ENCODE measurements at regions not wholly inside any gene's neighbourhood (a gene's known extent, or its start where the extent isn't known, plus 50 kb on each side); places are given as distances from the start of the nearest gene placed in this dataset.

- Histone ChIP-seq H3K9me3 (ENCODE audit: control insufficient read depth, insufficient read depth, low read depth, low read length) (no peaks in the 10 kb centered on the region), H3K27me3 (ENCODE audit: control insufficient read depth, insufficient read depth, low read length) (no peaks in the 10 kb centered on the region), H3K27ac (ENCODE audit: low read depth, low read length) (no peak overlapping the region), H3K9ac (ENCODE audit: low read length) (no peak overlapping the region), H3K36me3 (ENCODE audit: control insufficient read depth, insufficient read depth, low read length) (no peaks in the 10 kb centered on the region), H3K4me1 (ENCODE audit: control insufficient read depth, insufficient read depth, low read length) (peaks cover 3% of the 10 kb centered on the region; the same call in 1 of the 2 replicates), H3K4me3 (ENCODE audit: low read depth, low read length) (no peak overlapping the region)
Observed at GRCh38 chr4:138964716-138965426, 50.7 kb upstream of the NOCT start.

DNA sequence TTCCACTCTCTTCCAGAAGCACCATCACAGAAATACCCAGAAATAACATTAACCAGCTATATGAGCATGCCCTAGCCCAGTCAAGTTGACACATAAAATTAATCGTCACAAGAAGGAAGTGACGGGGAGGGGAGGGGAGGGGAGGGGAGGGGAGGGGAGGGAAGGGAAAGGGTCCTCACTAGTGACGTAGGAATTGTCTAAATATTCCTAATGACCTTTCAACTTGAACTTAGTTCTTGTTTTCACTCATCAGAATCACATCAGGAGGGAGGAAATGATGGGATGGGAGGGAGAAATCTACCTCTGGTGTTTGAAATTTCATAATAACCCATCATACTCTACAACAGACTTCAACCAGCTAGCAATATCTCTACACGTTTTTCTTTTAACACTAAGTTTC lies 52.2 kb upstream of the NOCT start:
- Histone ChIP-seq H3K27ac (ENCODE audit: low read depth, low read length) (no peak overlapping the region), H3K36me3 (ENCODE audit: control insufficient read depth, insufficient read depth, low read length) (no peaks in the 10 kb centered on the region), H3K4me1 (ENCODE audit: control insufficient read depth, insufficient read depth, low read length) (peaks cover 3% of the 10 kb centered on the region; the same call in 1 of the 2 replicates), H3K27me3 (ENCODE audit: control insufficient read depth, insufficient read depth, low read length) (no peaks in the 10 kb centered on the region), H3K4me3 (ENCODE audit: low read depth, low read length) (no peak overlapping the region), H3K9ac (ENCODE audit: low read length) (no peak overlapping the region), H3K9me3 (ENCODE audit: control insufficient read depth, insufficient read depth, low read depth, low read length) (no peaks in the 10 kb centered on the region)

GRCh38 chr4:138961664-138962063 lies 53.9 kb upstream of the NOCT start:
- Histone ChIP-seq H3K4me1 (ENCODE audit: control insufficient read depth, insufficient read depth, low read length) (peaks cover 3% of the 10 kb centered on the region; the same call in 1 of the 2 replicates), H3K27me3 (ENCODE audit: control insufficient read depth, insufficient read depth, low read length) (no peaks in the 10 kb centered on the region), H3K36me3 (ENCODE audit: control insufficient read depth, insufficient read depth, low read length) (no peaks in the 10 kb centered on the region), H3K9me3 (ENCODE audit: control insufficient read depth, insufficient read depth, low read depth, low read length) (no peaks in the 10 kb centered on the region), H3K9ac (ENCODE audit: low read length) (no peak overlapping the region), H3K27ac (ENCODE audit: low read depth, low read length) (no peak overlapping the region), H3K4me3 (ENCODE audit: low read depth, low read length) (no peak overlapping the region)

- Histone ChIP-seq H3K36me3 (ENCODE audit: control insufficient read depth, insufficient read depth, low read length) (no peaks in the 10 kb centered on the region), H3K27me3 (ENCODE audit: control insufficient read depth, insufficient read depth, low read length) (no peaks in the 10 kb centered on the region), H3K27ac (ENCODE audit: low read depth, low read length) (no peak overlapping the region), H3K4me1 (ENCODE audit: control insufficient read depth, insufficient read depth, low read length) (peaks cover 3% of the 10 kb centered on the region; the same call in 1 of the 2 replicates), H3K9me3 (ENCODE audit: control insufficient read depth, insufficient read depth, low read depth, low read length) (no peaks in the 10 kb centered on the region), H3K4me3 (ENCODE audit: low read depth, low read length) (no peak overlapping the region), H3K9ac (ENCODE audit: low read length) (no peak overlapping the region)
Observed at GRCh38 chr4:138961129-138961528, 54.5 kb upstream of the NOCT start.

- H3K27ac ChIP-seq (ENCODE audit: low read depth, low read length): no peak overlapping the region
- H3K4me1 ChIP-seq (ENCODE audit: control insufficient read depth, insufficient read depth, low read length): peaks cover 3% of the 10 kb centered on the region; the same call in 1 of the 2 replicates
- no peak overlapping the region for H3K9ac ChIP-seq (ENCODE audit: low read length)
- H3K27me3 ChIP-seq (ENCODE audit: control insufficient read depth, insufficient read depth, low read length): no peaks in the 10 kb centered on the region
- no peak overlapping the region for H3K4me3 ChIP-seq (ENCODE audit: low read depth, low read length)
- no peaks in the 10 kb centered on the region for H3K36me3 ChIP-seq (ENCODE audit: control insufficient read depth, insufficient read depth, low read length)
- no peaks in the 10 kb centered on the region for H3K9me3 ChIP-seq (ENCODE audit: control insufficient read depth, insufficient read depth, low read depth, low read length)
Observed at GRCh38 chr4:138960175-138960710, 55.3 kb upstream of the NOCT start.

GRCh38 chr4:138959097-138959815 lies 56.3 kb upstream of the NOCT start:
- no peak overlapping the region for H3K4me3 ChIP-seq (ENCODE audit: low read depth, low read length)
- H3K4me1 ChIP-seq (ENCODE audit: control insufficient read depth, insufficient read depth, low read length): peaks cover 3% of the 10 kb centered on the region; the same call in 1 of the 2 replicates
- H3K27me3 ChIP-seq (ENCODE audit: control insufficient read depth, insufficient read depth, low read length): no peaks in the 10 kb centered on the region
- no peaks in the 10 kb centered on the region for H3K9me3 ChIP-seq (ENCODE audit: control insufficient read depth, insufficient read depth, low read depth, low read length)
- H3K27ac ChIP-seq (ENCODE audit: low read depth, low read length): no peak overlapping the region
- no peaks in the 10 kb centered on the region for H3K36me3 ChIP-seq (ENCODE audit: control insufficient read depth, insufficient read depth, low read length)
- H3K9ac ChIP-seq (ENCODE audit: low read length): no peak overlapping the region

DNA sequence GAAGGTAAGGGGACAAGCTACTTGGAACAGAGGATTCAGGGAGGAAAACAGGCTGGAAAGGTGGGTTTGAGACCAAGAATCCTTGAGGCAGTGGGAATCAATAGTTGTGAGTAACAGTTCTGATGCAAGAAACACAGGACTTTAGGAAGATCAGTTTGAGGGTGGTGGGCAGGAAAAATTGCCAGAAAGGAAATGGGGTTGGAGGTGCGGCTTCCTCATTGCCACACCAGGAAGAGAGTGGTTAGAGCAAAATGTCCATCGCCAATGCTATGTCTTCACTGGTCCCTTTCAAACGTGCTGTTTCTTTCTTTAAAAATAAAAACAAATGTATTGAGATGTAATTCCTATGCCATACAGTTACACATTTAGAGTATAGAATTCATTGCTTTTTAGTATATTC lies 57.1 kb upstream of the NOCT start:
- Histone ChIP-seq H3K36me3 (ENCODE audit: control insufficient read depth, insufficient read depth, low read length) (no peaks in the 10 kb centered on the region), H3K27me3 (ENCODE audit: control insufficient read depth, insufficient read depth, low read length) (no peaks in the 10 kb centered on the region), H3K4me3 (ENCODE audit: low read depth, low read length) (no peak overlapping the region), H3K4me1 (ENCODE audit: control insufficient read depth, insufficient read depth, low read length) (peaks cover 3% of the 10 kb centered on the region; the same call in 1 of the 2 replicates), H3K27ac (ENCODE audit: low read depth, low read length) (no peak overlapping the region), H3K9me3 (ENCODE audit: control insufficient read depth, insufficient read depth, low read depth, low read length) (no peaks in the 10 kb centered on the region), H3K9ac (ENCODE audit: low read length) (no peak overlapping the region)

DNA sequence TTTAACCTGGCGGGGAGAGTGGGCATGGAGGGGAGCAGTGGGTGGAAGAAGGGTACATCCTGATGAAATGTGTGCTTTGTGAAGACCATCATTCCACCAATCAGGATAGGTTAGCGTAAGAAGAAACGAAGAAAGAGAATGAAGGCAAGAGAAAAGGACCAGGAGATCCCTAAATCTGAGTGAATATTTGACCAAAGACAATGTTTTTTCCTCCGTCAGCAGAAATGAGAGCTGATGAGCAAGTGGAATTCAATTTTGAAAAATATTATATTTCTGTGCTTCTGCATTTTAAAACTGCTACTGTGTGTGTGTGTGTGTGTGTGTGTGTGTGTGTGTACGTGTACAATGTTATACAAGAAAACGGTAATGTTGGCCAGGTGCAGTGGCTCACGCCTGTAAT lies 58.3 kb upstream of the NOCT start:
- Histone ChIP-seq H3K27me3 (ENCODE audit: control insufficient read depth, insufficient read depth, low read length) (no peaks in the 10 kb centered on the region), H3K9ac (ENCODE audit: low read length) (no peak overlapping the region), H3K9me3 (ENCODE audit: control insufficient read depth, insufficient read depth, low read depth, low read length) (no peaks in the 10 kb centered on the region), H3K4me1 (ENCODE audit: control insufficient read depth, insufficient read depth, low read length) (peaks cover 3% of the 10 kb centered on the region; the same call in 1 of the 2 replicates), H3K27ac (ENCODE audit: low read depth, low read length) (no peak overlapping the region), H3K4me3 (ENCODE audit: low read depth, low read length) (no peak overlapping the region), H3K36me3 (ENCODE audit: control insufficient read depth, insufficient read depth, low read length) (no peaks in the 10 kb centered on the region)

DNA sequence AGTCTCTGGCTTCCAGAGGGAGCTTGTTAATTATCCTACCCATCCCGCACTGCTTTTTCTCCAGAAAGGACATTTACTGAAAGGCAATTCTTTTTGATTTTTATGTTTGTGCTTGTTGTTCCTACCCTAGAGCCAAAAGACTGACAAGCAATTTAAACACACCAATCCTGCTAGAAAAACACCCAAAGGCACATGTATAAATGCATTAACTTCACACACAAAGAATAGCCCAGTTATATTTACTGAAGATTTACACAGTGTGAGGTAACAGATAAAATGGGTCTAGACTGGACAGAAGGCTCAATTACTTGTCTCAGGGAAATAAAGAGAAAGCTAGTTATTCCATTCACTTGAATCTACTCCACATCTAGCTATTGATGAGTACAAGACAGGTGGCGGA lies 61.2 kb upstream of the NOCT start:
- Histone ChIP-seq H3K36me3 (ENCODE audit: control insufficient read depth, insufficient read depth, low read length) (no peaks in the 10 kb centered on the region), H3K4me1 (ENCODE audit: control insufficient read depth, insufficient read depth, low read length) (peaks cover 6% of the 10 kb centered on the region; the same call in 1 of the 2 replicates), H3K27me3 (ENCODE audit: control insufficient read depth, insufficient read depth, low read length) (no peaks in the 10 kb centered on the region), H3K4me3 (ENCODE audit: low read depth, low read length) (no peak overlapping the region), H3K9me3 (ENCODE audit: control insufficient read depth, insufficient read depth, low read depth, low read length) (peaks cover 2% of the 10 kb centered on the region; the same call in 1 of the 2 replicates), H3K27ac (ENCODE audit: low read depth, low read length) (no peak overlapping the region), H3K9ac (ENCODE audit: low read length) (no peak overlapping the region)

DNA sequence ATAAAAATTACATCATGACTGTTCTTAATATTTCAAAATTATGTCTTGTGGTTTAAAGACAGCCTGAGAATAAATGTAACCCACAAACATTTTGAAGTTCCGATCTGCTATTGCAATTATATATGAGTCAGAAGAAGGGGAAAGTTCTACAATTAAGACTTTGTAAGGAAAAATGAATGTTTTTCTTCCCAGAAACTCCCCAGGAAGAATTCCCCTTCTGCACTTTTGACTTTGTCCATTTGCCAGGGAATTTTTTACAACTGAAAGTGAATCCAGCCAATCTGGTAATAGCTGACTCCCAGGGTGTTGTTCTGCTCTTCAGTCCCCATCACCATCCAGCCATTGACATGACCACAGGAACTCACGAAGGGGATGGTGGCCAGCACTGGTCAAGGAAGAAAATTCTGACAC lies 61.6 kb upstream of the NOCT start:
- Histone ChIP-seq H3K4me1 (ENCODE audit: control insufficient read depth, insufficient read depth, low read length) (peaks cover 6% of the 10 kb centered on the region; the same call in 1 of the 2 replicates), H3K27ac (ENCODE audit: low read depth, low read length) (no peak overlapping the region)

GRCh38 chr4:138952411-138952810 lies 63.2 kb upstream of the NOCT start:
- Histone ChIP-seq H3K4me1 (ENCODE audit: control insufficient read depth, insufficient read depth, low read length) (peaks cover 6% of the 10 kb centered on the region; the same call in 1 of the 2 replicates), H3K4me3 (ENCODE audit: low read depth, low read length) (no peak overlapping the region), H3K27ac (ENCODE audit: low read depth, low read length) (no peak overlapping the region), H3K9me3 (ENCODE audit: control insufficient read depth, insufficient read depth, low read depth, low read length) (peaks cover 2% of the 10 kb centered on the region; the same call in 1 of the 2 replicates), H3K27me3 (ENCODE audit: control insufficient read depth, insufficient read depth, low read length) (no peaks in the 10 kb centered on the region), H3K36me3 (ENCODE audit: control insufficient read depth, insufficient read depth, low read length) (no peaks in the 10 kb centered on the region), H3K9ac (ENCODE audit: low read length) (no peak overlapping the region)

More for the DNA sequence above, 61.6 kb upstream of the NOCT start:
- no peak overlapping the region for H3K4me3 ChIP-seq (ENCODE audit: low read depth, low read length)
- no peak overlapping the region for H3K9ac ChIP-seq (ENCODE audit: low read length)
- no peaks in the 10 kb centered on the region for H3K36me3 ChIP-seq (ENCODE audit: control insufficient read depth, insufficient read depth, low read length)
- H3K9me3 ChIP-seq (ENCODE audit: control insufficient read depth, insufficient read depth, low read depth, low read length): peaks cover 2% of the 10 kb centered on the region; the same call in 1 of the 2 replicates
- H3K27me3 ChIP-seq (ENCODE audit: control insufficient read depth, insufficient read depth, low read length): no peaks in the 10 kb centered on the region

Data from HUES6 (cell line).